Natural killer cell (primary cell): ENCODE measurements at regions not wholly inside any gene's neighbourhood (a gene's known extent, or its start where the extent isn't known, plus 50 kb on each side); places are given as distances from the start of the nearest gene placed in this dataset.

Source experiments
- ATAC-seq, 3 donors: fragments of 150-1000 bp in 2 of 3; fragments of 200-7000 bp in 1 of 3; cut with Tn5 transposase; 1 replicate in 1 of 3; 2 replicates in 2 of 3; pipeline ENCODE4 v1.10.0; 2021; ENCODE audit warnings: mild to moderate bottlenecking in 2 of 3, moderate library complexity in 2 of 3
- DNase-seq, 2 donors: peaks; one replicate each; pipeline versions ENCODE4 v3.0.0 to v3.0.0-alpha.2; 2013 to 2021; ENCODE audit warnings: mixed read lengths in 1 of 2
- H3K27ac ChIP-seq: one replicate; pipeline ENCODE4 v1.5.1; 2013; ENCODE audit warnings: mild to moderate bottlenecking, low read length
- H3K27me3 ChIP-seq: one replicate; pipeline ENCODE4 v1.6.1; 2013; ENCODE audit warnings: low read length; ENCODE audit not compliant: control insufficient read depth, insufficient read depth
- H3K36me3 ChIP-seq: one replicate; pipeline ENCODE4 v1.6.1; 2013; ENCODE audit warnings: low read length; ENCODE audit not compliant: control insufficient read depth, insufficient read depth
- H3K4me1 ChIP-seq: one replicate; pipeline ENCODE4 v1.6.1; 2013; ENCODE audit warnings: low read length; ENCODE audit not compliant: control insufficient read depth, insufficient read depth
- H3K4me3 ChIP-seq: one replicate; pipeline ENCODE4 v1.5.1; 2013; ENCODE audit warnings: low read length
- H3K9me3 ChIP-seq: one replicate; pipeline ENCODE4 v1.6.1; 2013; ENCODE audit warnings: low read length; ENCODE audit not compliant: control insufficient read depth, insufficient read depth
- H3K27ac Mint-ChIP-seq, 2 donors: one replicate each; pipeline ENCODE4 v1.8.0; 2022; ENCODE audit warnings: mild to moderate bottlenecking in 2 of 2, mixed read lengths in 2 of 2, moderate library complexity in 1 of 2
- H3K27me3 Mint-ChIP-seq, 2 donors: one replicate each; pipeline ENCODE4 v1.8.0; 2022; ENCODE audit warnings: low read depth in 2 of 2, mixed read lengths in 2 of 2
- H3K36me3 Mint-ChIP-seq: one replicate; pipeline ENCODE4 v1.8.0; 2022; ENCODE audit warnings: mixed read lengths
- H3K4me1 Mint-ChIP-seq, 2 donors: one replicate each; pipeline ENCODE4 v1.8.0; 2022; ENCODE audit warnings: mixed read lengths in 2 of 2
- H3K4me3 Mint-ChIP-seq: one replicate; pipeline ENCODE4 v1.8.0; 2022; ENCODE audit warnings: mild to moderate bottlenecking, moderate library complexity, mixed read lengths
- H3K9me3 Mint-ChIP-seq, 2 donors: one replicate each; pipeline ENCODE4 v1.8.0; 2022; ENCODE audit warnings: mixed read lengths in 2 of 2
- CTCF ChIP-seq: fragments of 200-600 bp; IDR thresholded peaks from one replicate; pipeline ENCODE4 v1.8.0; 2022; ENCODE audit warnings: antibody characterized with exemption
- WGBS: methylation state at CpG from one replicate; pipeline ENCODE4 v1.1.7; 2013; ENCODE audit warnings: missing lambda C conversion rate; ENCODE audit not compliant: insufficient coverage; 5-methylcytosine and 5-hydroxymethylcytosine counted together
- intact Hi-C: fragments of 100-400 bp; cut with micrococcal nuclease; formaldehyde crosslinking; loops from one replicate; pipeline ENCODE4 v1.14.2; 2022

GRCh38 chr2:235141411-235142128, 189.8 kb downstream of the SH3BP4 start:
- Histone ChIP-seq H3K27ac (no peak overlapping the region), H3K27me3 (no peaks in the 10 kb centered on the region), H3K9me3 (no peaks in the 10 kb centered on the region), H3K4me1 (no peaks in the 10 kb centered on the region), H3K36me3 (no peaks in the 10 kb centered on the region), H3K4me3 (no peak overlapping the region)
- Mint-ChIP-seq H3K4me1 (no peaks in the 10 kb centered on the region), H3K9me3 (no peaks in the 10 kb centered on the region), H3K27me3 (peaks cover 13 to 30% of the 10 kb centered on the region in 2 donors), H3K36me3 (no peaks in the 10 kb centered on the region), H3K4me3 (no peak overlapping the region), H3K27ac (no peak overlapping the region)
- no peak for ATAC-seq
- WGBS = 88% methylated on average over 12 of the region's 12 CpGs
- no peak for DNase-seq
- TF ChIP-seq CTCF = no peak
- intact Hi-C loops = no loop called here

- TF ChIP-seq CTCF = no peak
- no peaks in the 10 kb centered on the region for H3K4me1 ChIP-seq
- peaks cover 13 to 29% of the 10 kb centered on the region in 2 donors for H3K27me3 Mint-ChIP-seq
- 69% methylated on average over 4 of the region's 4 CpGs for WGBS
- H3K9me3 Mint-ChIP-seq = no peaks in the 10 kb centered on the region
- H3K4me1 Mint-ChIP-seq = no peaks in the 10 kb centered on the region
- intact Hi-C loops = no loop called here
- no peak for ATAC-seq
- no peak overlapping the region for H3K27ac ChIP-seq
- no peaks in the 10 kb centered on the region for H3K27me3 ChIP-seq
- H3K27ac Mint-ChIP-seq = no peak overlapping the region
- H3K9me3 ChIP-seq = no peaks in the 10 kb centered on the region
- H3K4me3 ChIP-seq = no peak overlapping the region
- DNase-seq = no peak
- no peaks in the 10 kb centered on the region for H3K36me3 ChIP-seq
- no peaks in the 10 kb centered on the region for H3K36me3 Mint-ChIP-seq
- no peak overlapping the region for H3K4me3 Mint-ChIP-seq
These were observed 190.8 kb downstream of the SH3BP4 start for GRCh38 chr2:235142601-235143000.

GRCh38 chr2:235143789-235144188, 192.0 kb downstream of the SH3BP4 start:
- Histone ChIP-seq H3K36me3 (no peaks in the 10 kb centered on the region), H3K4me1 (no peaks in the 10 kb centered on the region), H3K27ac (no peak overlapping the region), H3K9me3 (no peaks in the 10 kb centered on the region), H3K27me3 (no peaks in the 10 kb centered on the region), H3K4me3 (no peak overlapping the region)
- Mint-ChIP-seq H3K4me3 (no peak overlapping the region), H3K4me1 (no peaks in the 10 kb centered on the region), H3K27ac (no peak overlapping the region), H3K9me3 (no peaks in the 10 kb centered on the region), H3K36me3 (no peaks in the 10 kb centered on the region), H3K27me3 (peaks cover 16 to 22% of the 10 kb centered on the region in 2 donors)
- ATAC-seq (no peak), DNase-seq (no peak)
- WGBS = 25% methylated on average over 1 of the region's 2 CpGs
- no peak for TF ChIP-seq CTCF
- intact Hi-C loops = no loop called here

GRCh38 chr2:235144291-235144690, 192.5 kb downstream of the SH3BP4 start:
- Histone ChIP-seq H3K9me3 (no peaks in the 10 kb centered on the region), H3K36me3 (no peaks in the 10 kb centered on the region), H3K27ac (no peak overlapping the region), H3K27me3 (no peaks in the 10 kb centered on the region), H3K4me3 (no peak overlapping the region), H3K4me1 (no peaks in the 10 kb centered on the region)
- Mint-ChIP-seq H3K4me3 (no peak overlapping the region), H3K9me3 (no peaks in the 10 kb centered on the region), H3K36me3 (no peaks in the 10 kb centered on the region), H3K27me3 (peaks cover 16 to 23% of the 10 kb centered on the region in 2 donors), H3K27ac (no peak overlapping the region), H3K4me1 (no peaks in the 10 kb centered on the region)
- ATAC-seq (no peak), DNase-seq (no peak)
- WGBS = 70% methylated on average over 4 of the region's 4 CpGs
- TF ChIP-seq CTCF = no peak
- intact Hi-C loops = no loop called here
